Pancreas (tissue), 10 donors: ENCODE measurements at regions not wholly inside any gene's neighbourhood (a gene's known extent, or its start where the extent isn't known, plus 50 kb on each side); places are given as distances from the start of the nearest gene placed in this dataset.

ENCODE experiments used
- ATAC-seq, 4 donors: fragments of 200-7000 bp; cut with Tn5 transposase; one replicate each; pipeline versions ENCODE4 v1.8.0 to v1.9.1; 2020; ENCODE audit warnings: mild to moderate bottlenecking in 4 of 4, moderate library complexity in 4 of 4
- DNase-seq, 6 donors: peaks; one replicate each; pipeline ENCODE4 v3.0.0-alpha.2; 2020
- FAIRE-seq: peaks from 2 replicates; lab custom pipeline; 2012; peaks lifted over from hg19 to GRCh38; lab: Jason Lieb, UNC
- H3K27ac ChIP-seq, 4 donors: fragments of 200-600 bp; sonication (generic); 1 replicate in 3 of 4; 2 replicates in 1 of 4; pipeline versions ENCODE4 v1.5.0 to v1.8.0; 2020
- H3K27me3 ChIP-seq, 4 donors: fragments of 200-600 bp; one replicate each; pipeline ENCODE4 v1.8.0; 2021
- H3K36me3 ChIP-seq, 3 donors: fragments of 200-600 bp; sonication (generic) in 1 of 3; one replicate each; pipeline versions ENCODE4 v1.5.0 to v1.8.0; 2020 to 2021
- H3K4me1 ChIP-seq, 3 donors: fragments of 200-600 bp; one replicate each; pipeline ENCODE4 v1.8.0; 2021
- H3K4me3 ChIP-seq, 4 donors: fragments of 200-600 bp; sonication (generic) in 2 of 4; one replicate each; pipeline versions ENCODE4 v1.5.0 to v1.8.0; 2020 to 2021
- H3K9me3 ChIP-seq, 4 donors: fragments of 200-600 bp; one replicate each; pipeline ENCODE4 v1.8.0; 2021
- WGBS, 2 donors: extraction: QIAGEN DNeasy Blood & Tissue Kit; methylation state at CpG; one replicate each; pipeline ENCODE4 v1.1.7; 2013; 5-methylcytosine and 5-hydroxymethylcytosine counted together
- intact Hi-C, 3 donors: fragments of 100-400 bp; cut with DNase I; formaldehyde crosslinking; loops; one replicate each; pipeline versions ENCODE4 v1.11.1 to v1.14.2; 2022
- TF ChIP-seq, protein P1 (sequence below), 4 donors: fragments of 200-600 bp; sonication (generic) in 3 of 4; IDR thresholded peaks; one replicate each; pipeline versions ENCODE4 v1.5.0 to v1.8.0; 2021; ENCODE audit warnings: antibody characterized with exemption in 4 of 4
- donor health status: healthy with polysubstance abuse.
- donor health status: DM: no; HTN: no; CAD: no; lungs with moderate emphysema.
- donor health status: DM: no; HTN: no; CAD: no.
- donor health status: control.
- donor health status: control.
- donor health status: Bipolar disorder and iron deficiency.
- donor health status: DM: yes; HTN: yes; CAD: no.
- donor health status: DM: no; HTN: no; CAD: no.
- donor health status: DM: no; HTN: no; CAD: no.
- donor health status: DM: yes; HTN: yes; CAD: no.

- 74 to 84% methylated on average over 27 of the region's 27 CpGs for WGBS, 2 donors
- peaks cover 0 to 8% (median 0%) of the 10 kb centered on the region in 3 donors for H3K36me3 ChIP-seq
- H3K27ac ChIP-seq = peak overlapping the region in 2 of 4 donors; percentile 13 to 44
- DNase-seq (peak in 4 of 6 donors; percentile 27 to 70 (median 62)), ATAC-seq (peak; percentile 45 to 78 (median 68)), FAIRE-seq (no peak)
- H3K4me1 ChIP-seq = peaks cover 0 to 5% (median 0%) of the 10 kb centered on the region in 3 donors
- TF ChIP-seq, protein P1, sequence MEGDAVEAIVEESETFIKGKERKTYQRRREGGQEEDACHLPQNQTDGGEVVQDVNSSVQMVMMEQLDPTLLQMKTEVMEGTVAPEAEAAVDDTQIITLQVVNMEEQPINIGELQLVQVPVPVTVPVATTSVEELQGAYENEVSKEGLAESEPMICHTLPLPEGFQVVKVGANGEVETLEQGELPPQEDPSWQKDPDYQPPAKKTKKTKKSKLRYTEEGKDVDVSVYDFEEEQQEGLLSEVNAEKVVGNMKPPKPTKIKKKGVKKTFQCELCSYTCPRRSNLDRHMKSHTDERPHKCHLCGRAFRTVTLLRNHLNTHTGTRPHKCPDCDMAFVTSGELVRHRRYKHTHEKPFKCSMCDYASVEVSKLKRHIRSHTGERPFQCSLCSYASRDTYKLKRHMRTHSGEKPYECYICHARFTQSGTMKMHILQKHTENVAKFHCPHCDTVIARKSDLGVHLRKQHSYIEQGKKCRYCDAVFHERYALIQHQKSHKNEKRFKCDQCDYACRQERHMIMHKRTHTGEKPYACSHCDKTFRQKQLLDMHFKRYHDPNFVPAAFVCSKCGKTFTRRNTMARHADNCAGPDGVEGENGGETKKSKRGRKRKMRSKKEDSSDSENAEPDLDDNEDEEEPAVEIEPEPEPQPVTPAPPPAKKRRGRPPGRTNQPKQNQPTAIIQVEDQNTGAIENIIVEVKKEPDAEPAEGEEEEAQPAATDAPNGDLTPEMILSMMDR (IDR thresholded peaks at IDR 0.05) = no peak
- no peaks in the 10 kb centered on the region for H3K9me3 ChIP-seq
- H3K4me3 ChIP-seq = no peak overlapping the region
- no peaks in the 10 kb centered on the region for H3K27me3 ChIP-seq
- intact Hi-C loops = no loop called here
Measured at GRCh38 chr12:124453419-124454351, 113.7 kb downstream of the NCOR2 start.

- no peak for ATAC-seq
- 90 to 92% methylated on average over 21 of the region's 21 CpGs for WGBS, 2 donors
- H3K4me1 ChIP-seq = peaks cover 0 to 5% (median 0%) of the 10 kb centered on the region in 3 donors
- TF ChIP-seq, protein P1 (IDR thresholded peaks at IDR 0.05) = no peak
- H3K27ac ChIP-seq = peak overlapping the region in 2 of 4 donors; percentile 5 to 13
- peak in 1 of 6 donors; percentile 67 for DNase-seq
- intact Hi-C loops = no loop called here
- H3K9me3 ChIP-seq = no peaks in the 10 kb centered on the region
- FAIRE-seq = no peak
- H3K4me3 ChIP-seq = no peak overlapping the region
- peaks cover 0 to 8% (median 0%) of the 10 kb centered on the region in 3 donors for H3K36me3 ChIP-seq
- H3K27me3 ChIP-seq = no peaks in the 10 kb centered on the region
Measured at GRCh38 chr12:124452576-124453331, 114.7 kb downstream of the NCOR2 start.

DNA sequence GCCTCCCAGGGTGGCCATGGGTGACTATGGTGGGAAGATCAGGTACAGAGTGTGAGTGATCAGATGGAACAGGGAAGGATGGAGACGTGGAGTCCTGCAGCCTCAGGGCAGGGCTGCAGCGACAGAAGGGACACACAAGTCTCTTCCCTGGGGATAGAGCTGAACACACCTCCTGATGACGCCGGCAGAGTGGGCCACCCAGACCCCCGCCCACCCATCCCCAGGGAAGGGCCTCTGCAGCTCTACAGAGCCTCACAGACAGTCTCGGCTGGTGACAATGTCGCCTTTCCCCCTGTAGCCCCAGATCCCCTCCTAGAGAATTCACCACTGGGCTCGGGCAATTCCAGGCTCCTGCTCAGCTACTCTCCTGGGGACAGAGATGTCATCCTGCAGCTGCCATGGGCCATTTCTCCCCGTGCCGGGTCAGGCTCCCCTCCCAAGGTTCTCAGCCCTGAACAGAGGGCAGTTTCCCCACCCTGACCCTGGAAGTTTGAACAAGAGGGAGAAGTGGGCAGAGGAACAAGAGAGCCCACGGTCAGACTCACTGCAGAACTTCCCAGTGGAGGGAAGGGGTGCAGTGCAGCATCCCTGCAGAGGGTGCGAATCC is 115.7 kb downstream of the NCOR2 start:
- DNase-seq (peak in 1 of 6 donors; percentile 38), ATAC-seq (no peak), FAIRE-seq (no peak)
- intact Hi-C loops = no loop called here
- Histone ChIP-seq H3K27me3 (no peaks in the 10 kb centered on the region), H3K36me3 (peaks cover 0 to 8% (median 0%) of the 10 kb centered on the region in 3 donors), H3K27ac (no peak overlapping the region), H3K4me1 (peaks cover 0 to 5% (median 0%) of the 10 kb centered on the region in 3 donors), H3K9me3 (no peaks in the 10 kb centered on the region), H3K4me3 (no peak overlapping the region)
- 86 to 87% methylated on average over 12 of the region's 12 CpGs for WGBS, 2 donors
- TF ChIP-seq, protein P1 (IDR thresholded peaks at IDR 0.05) = no peak

DNA sequence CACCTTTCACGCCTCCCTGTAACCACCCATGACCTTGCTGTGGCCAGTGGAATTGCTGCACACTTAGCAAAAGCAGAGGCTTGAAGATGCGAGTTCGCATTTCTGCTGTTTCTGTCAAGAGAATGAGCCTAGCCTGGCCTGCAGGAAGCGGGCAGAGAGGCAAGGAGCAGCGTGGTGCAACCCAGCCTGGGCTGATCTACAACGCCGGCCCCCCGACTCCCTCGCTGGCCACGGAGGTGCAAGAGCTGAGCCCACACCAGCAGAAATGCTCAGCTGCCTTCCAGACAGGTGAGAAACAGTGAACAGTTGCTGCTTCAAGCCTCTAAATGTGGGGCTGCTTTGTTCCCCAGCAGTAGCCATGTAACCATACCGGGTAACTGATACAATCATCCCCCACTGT is 116.4 kb downstream of the NCOR2 start:
- H3K4me3 ChIP-seq = no peak overlapping the region
- peaks cover 0 to 10% (median 0%) of the 10 kb centered on the region in 3 donors for H3K36me3 ChIP-seq
- TF ChIP-seq, protein P1 (IDR thresholded peaks at IDR 0.05) = no peak
- H3K27me3 ChIP-seq = no peaks in the 10 kb centered on the region
- intact Hi-C loops = no loop called here
- peaks cover 0 to 5% (median 0%) of the 10 kb centered on the region in 3 donors for H3K4me1 ChIP-seq
- FAIRE-seq = no peak
- ATAC-seq = no peak
- 91 to 92% methylated on average over 11 of the region's 11 CpGs for WGBS, 2 donors
- H3K27ac ChIP-seq = no peak overlapping the region
- DNase-seq = peak in 1 of 6 donors; percentile 48
- H3K9me3 ChIP-seq = no peaks in the 10 kb centered on the region
